ENCODE measurements at regions not wholly inside any gene's neighbourhood (a gene's known extent, or its start where the extent isn't known, plus 50 kb on each side); places are given as distances from the start of the nearest gene placed in this dataset.

DNA sequence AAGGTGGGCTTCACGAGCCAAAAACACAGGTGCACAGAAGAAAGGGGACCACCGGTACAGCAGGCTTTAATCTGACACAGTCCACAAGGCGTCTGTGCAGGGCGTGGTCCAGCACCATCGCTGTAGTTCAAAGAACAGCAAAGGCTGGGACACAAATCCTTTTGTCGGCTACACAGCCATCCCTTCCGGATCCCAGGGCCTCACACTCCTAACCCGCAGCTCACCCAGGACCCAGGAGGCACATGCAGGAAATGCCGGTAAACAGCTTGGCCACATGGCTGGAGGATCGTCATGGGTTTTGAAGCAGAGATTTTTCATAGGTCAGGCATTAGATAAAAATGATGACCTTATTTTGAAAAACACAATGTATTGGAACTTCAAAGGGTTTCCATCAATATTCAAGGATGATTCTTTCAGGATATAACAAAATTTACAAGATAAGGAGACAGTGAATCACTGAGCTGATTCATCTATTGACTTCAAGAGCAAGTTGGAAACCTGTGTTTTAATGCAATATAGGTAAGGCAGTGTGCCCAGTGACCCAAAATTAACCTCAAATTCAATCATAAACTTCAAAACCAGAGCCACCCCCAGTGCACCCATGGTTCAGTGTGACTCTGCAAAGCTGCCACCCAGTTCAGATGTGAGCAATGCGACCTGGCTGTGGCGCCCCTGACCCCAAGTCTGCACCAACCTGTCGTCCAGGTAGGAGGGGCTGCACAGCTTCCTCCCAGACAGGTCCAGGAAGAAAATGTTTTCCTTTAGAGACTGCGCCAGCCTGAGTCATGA is 74.4 kb downstream of the TMEM18 start:
- Histone ChIP-seq H4K20me1 (ENCODE audit: insufficient read depth, low read length) (no peaks in the 10 kb centered on the region), H2AFZ (ENCODE audit: low read length) (no peak overlapping the region), H3K4me3 (replicated peaks in 1 of 3; ENCODE audit: insufficient read depth in 1 of 3, low read depth in 2 of 3, low read length in 3 of 3) (no peak overlapping the region), H3K79me2 (ENCODE audit: insufficient read depth, low read length) (no peaks in the 10 kb centered on the region), H3K4me2 (ENCODE audit: low read depth, low read length) (no peak overlapping the region), H3K9me3 (ENCODE audit: low read length) (no peaks in the 10 kb centered on the region), H3K9ac (ENCODE audit: insufficient read depth, low read depth, low read length) (no peak overlapping the region), H3K27me3 (ENCODE audit: control insufficient read depth in 1 of 2, insufficient read depth in 2 of 2, low read length in 2 of 2) (peaks cover 11 to 75% of the 10 kb centered on the region in 2 experiments; a peak in 4 of 5 replicates), H3K27ac (ENCODE audit: extremely low read length, insufficient read depth, low read length) (no peak overlapping the region), H3K36me3 (replicated peaks in 1 of 2; ENCODE audit: control insufficient read depth in 1 of 2, insufficient read depth in 2 of 2, low read length in 2 of 2) (no peaks in the 10 kb centered on the region), H3K4me1 (ENCODE audit: insufficient read depth, low read length) (no peaks in the 10 kb centered on the region)
- intact Hi-C loops (cut with micrococcal nuclease; ENCODE audit: unreplicated experiment): no loop called here
- BruUV-seq (replicated peaks): no TSS peak
- DNase-seq (ENCODE audit: low spot score): peak; percentile 21
- TF ChIP-seq, protein P1, sequence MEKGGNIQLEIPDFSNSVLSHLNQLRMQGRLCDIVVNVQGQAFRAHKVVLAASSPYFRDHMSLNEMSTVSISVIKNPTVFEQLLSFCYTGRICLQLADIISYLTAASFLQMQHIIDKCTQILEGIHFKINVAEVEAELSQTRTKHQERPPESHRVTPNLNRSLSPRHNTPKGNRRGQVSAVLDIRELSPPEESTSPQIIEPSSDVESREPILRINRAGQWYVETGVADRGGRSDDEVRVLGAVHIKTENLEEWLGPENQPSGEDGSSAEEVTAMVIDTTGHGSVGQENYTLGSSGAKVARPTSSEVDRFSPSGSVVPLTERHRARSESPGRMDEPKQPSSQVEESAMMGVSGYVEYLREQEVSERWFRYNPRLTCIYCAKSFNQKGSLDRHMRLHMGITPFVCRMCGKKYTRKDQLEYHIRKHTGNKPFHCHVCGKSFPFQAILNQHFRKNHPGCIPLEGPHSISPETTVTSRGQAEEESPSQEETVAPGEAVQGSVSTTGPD (CRISPR knock-in tag; IDR thresholded peaks at IDR 0.05): no peak
- TF ChIP-seq, protein P2, sequence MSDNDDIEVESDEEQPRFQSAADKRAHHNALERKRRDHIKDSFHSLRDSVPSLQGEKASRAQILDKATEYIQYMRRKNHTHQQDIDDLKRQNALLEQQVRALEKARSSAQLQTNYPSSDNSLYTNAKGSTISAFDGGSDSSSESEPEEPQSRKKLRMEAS (IDR thresholded peaks at IDR 0.05): peak; percentile 33; the same call in 1 of the 2 replicates
- TF ChIP-seq PHF20 (CRISPR knock-in tag; IDR thresholded peaks at IDR 0.05): no peak
- no peak for TF ChIP-seq BHLHE40 (IDR thresholded peaks at IDR 0.05; ENCODE audit: low read length)
- no peak for TF ChIP-seq ZNF24 (IDR thresholded peaks at IDR 0.05)
- TF ChIP-seq HNF4G (IDR thresholded peaks at IDR 0.05; ENCODE audit: borderline replicate concordance, low read depth, low read length): no peak
- TF ChIP-seq HNF4G (CRISPR knock-in tag; IDR thresholded peaks at IDR 0.05; ENCODE audit: borderline replicate concordance, low read depth): no peak
- TF ChIP-seq, protein P3, sequence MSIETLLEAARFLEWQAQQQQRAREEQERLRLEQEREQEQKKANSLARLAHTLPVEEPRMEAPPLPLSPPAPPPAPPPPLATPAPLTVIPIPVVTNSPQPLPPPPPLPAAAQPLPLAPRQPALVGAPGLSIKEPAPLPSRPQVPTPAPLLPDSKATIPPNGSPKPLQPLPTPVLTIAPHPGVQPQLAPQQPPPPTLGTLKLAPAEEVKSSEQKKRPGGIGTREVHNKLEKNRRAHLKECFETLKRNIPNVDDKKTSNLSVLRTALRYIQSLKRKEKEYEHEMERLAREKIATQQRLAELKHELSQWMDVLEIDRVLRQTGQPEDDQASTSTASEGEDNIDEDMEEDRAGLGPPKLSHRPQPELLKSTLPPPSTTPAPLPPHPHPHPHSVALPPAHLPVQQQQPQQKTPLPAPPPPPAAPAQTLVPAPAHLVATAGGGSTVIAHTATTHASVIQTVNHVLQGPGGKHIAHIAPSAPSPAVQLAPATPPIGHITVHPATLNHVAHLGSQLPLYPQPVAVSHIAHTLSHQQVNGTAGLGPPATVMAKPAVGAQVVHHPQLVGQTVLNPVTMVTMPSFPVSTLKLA (IDR thresholded peaks at IDR 0.05): peak; percentile 60
- no peak for FAIRE-seq
- ChIA-PET POLR2A (no interaction called here), CTCF (ENCODE audit: low intra/inter-chr PET ratio, low total read pairs) (no interaction called here)
- WGBS (ENCODE audit: low lambda C conversion rate): 12% methylated on average over 11 of the region's 14 CpGs
- ATAC-seq: no peak
- in situ Hi-C loops (cut with HindIII; ENCODE audit: extremely low pct_ligation_motif_present, low pct_unique_long_range_greater_than_20kb): no loop called here

Data from HepG2 (cell line).